ENCODE measurements at regions not wholly inside any gene's neighbourhood (a gene's known extent, or its start where the extent isn't known, plus 50 kb on each side); places are given as distances from the start of the nearest gene placed in this dataset.

GRCh38 chr10:54909165-54909564, 108.1 kb upstream of the PCDH15 start:
- Histone ChIP-seq H3K27ac (no peak overlapping the region), H3K9me3 (no peaks in the 10 kb centered on the region), H3K36me3 (ENCODE audit: insufficient read depth in 1 of 2, low read depth in 1 of 2) (no peaks in the 10 kb centered on the region), H3K4me1 (no peaks in the 10 kb centered on the region), H3K27me3 (ENCODE audit: insufficient read depth in 3 of 3, low read length in 2 of 3) (no peaks in the 10 kb centered on the region), H3K4me3 (no peak overlapping the region)
- intact Hi-C loops (cut with DNase I) = no loop called here
- DNase-seq (no peak), ATAC-seq (no peak)
- WGBS, 3 donors = 80 to 83% (median 83%) methylated on average over 4 of the region's 4 CpGs
- TF ChIP-seq CTCF (IDR thresholded peaks at IDR 0.05) = no peak

DNA sequence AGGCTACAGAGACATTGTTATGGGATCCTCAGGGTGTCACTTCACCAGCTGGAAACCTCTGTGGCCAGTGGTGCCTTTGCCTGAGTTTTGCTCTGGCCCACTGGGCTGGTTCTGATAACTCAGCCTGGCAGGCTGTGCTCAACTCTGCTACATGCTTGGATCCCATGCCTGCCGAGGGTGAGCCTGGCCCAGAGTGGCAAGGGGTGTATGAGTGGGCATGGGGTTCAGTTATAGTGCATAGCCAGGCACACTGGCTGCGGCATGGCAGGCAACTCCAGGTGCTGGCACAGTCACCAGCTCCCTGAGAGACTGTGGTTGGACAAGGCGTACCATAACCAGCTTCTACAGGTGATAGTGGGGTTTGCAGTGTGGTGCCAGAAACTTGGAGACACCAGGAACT, 107.0 kb upstream of the PCDH15 start:
- no peaks in the 10 kb centered on the region for H3K4me1 ChIP-seq
- no peak overlapping the region for H3K4me3 ChIP-seq
- H3K36me3 ChIP-seq (ENCODE audit: insufficient read depth in 1 of 2, low read depth in 1 of 2) = no peaks in the 10 kb centered on the region
- intact Hi-C loops (cut with DNase I) = no loop called here
- H3K27ac ChIP-seq = no peak overlapping the region
- no peak for ATAC-seq
- no peaks in the 10 kb centered on the region for H3K9me3 ChIP-seq
- no peak for DNase-seq
- 87 to 94% (median 93%) methylated on average over 3 of the region's 3 CpGs for WGBS, 3 donors
- TF ChIP-seq CTCF (IDR thresholded peaks at IDR 0.05) = no peak
- no peaks in the 10 kb centered on the region for H3K27me3 ChIP-seq (ENCODE audit: insufficient read depth in 3 of 3, low read length in 2 of 3)

DNA sequence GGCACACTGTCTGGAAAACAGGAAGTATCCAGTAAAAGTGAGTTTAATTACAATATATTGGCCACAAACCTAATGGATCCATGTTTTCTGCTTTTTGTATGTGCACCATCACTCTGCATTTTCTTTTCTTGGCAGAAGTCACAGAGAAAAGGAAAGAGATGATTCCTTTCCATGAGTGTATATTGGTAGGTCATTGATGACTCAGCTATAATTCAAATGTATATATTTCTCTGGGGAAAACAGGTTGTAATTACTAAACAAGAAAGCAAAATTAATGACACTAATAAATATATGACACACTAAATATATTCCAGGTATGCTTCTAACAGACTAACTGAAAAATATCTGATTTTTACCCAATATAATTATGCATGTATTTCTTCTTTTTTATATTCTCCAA, 105.9 kb upstream of the PCDH15 start:
- no peak for ATAC-seq

DNA sequence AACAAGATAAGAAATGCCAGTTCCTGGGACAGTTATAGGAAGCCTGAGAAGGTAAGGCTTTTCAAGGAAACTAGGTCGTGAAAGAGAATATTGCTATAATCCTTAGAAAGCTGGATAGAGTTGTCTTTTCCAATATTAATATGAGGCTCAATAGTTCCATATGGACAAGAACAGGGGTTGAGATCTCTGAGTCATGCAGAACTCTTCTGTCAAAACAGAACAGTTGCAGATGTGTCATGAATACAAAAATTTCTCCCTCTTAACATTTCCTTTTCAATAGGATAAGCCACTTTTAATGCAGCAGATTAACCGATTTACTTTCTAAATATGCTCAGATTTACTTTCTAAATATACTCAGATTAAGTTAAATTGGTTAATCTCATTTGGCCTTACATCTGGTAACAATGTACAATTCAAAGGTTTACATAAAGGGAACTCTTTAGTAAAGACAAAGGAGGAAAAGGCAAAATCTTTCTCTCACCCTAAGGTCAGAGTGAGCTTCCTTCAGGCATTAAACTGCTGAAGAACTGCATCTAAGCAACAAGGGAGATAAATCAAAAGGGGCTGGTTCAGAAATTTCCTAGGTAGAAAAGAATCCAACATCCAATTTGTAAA, 104.7 kb upstream of the PCDH15 start:
- no peak for DNase-seq
- H3K9me3 ChIP-seq = no peaks in the 10 kb centered on the region
- H3K4me3 ChIP-seq = no peak overlapping the region
- intact Hi-C loops (cut with DNase I) = no loop called here
- no peak for ATAC-seq
- no peaks in the 10 kb centered on the region for H3K27me3 ChIP-seq (ENCODE audit: insufficient read depth in 3 of 3, low read length in 2 of 3)
- TF ChIP-seq CTCF (IDR thresholded peaks at IDR 0.05) = no peak
- no peaks in the 10 kb centered on the region for H3K4me1 ChIP-seq
- 46 to 56% (median 52%) methylated on average over 2 of the region's 2 CpGs for WGBS, 3 donors
- no peaks in the 10 kb centered on the region for H3K36me3 ChIP-seq (ENCODE audit: insufficient read depth in 1 of 2, low read depth in 1 of 2)
- H3K27ac ChIP-seq = no peak overlapping the region

More for the DNA sequence above, 105.9 kb upstream of the PCDH15 start:
- H3K36me3 ChIP-seq (ENCODE audit: insufficient read depth in 1 of 2, low read depth in 1 of 2) = no peaks in the 10 kb centered on the region
- no peak for DNase-seq
- H3K27me3 ChIP-seq (ENCODE audit: insufficient read depth in 3 of 3, low read length in 2 of 3) = no peaks in the 10 kb centered on the region
- H3K9me3 ChIP-seq = no peaks in the 10 kb centered on the region
- H3K27ac ChIP-seq = no peak overlapping the region
- intact Hi-C loops (cut with DNase I) = no loop called here
- no peak overlapping the region for H3K4me3 ChIP-seq
- no peaks in the 10 kb centered on the region for H3K4me1 ChIP-seq
- TF ChIP-seq CTCF (IDR thresholded peaks at IDR 0.05) = no peak

- 70 to 92% (median 88%) methylated on average over 1 of the region's 1 CpG for WGBS, 3 donors
- Histone ChIP-seq H3K27ac (no peak overlapping the region), H3K4me1 (no peaks in the 10 kb centered on the region), H3K27me3 (ENCODE audit: insufficient read depth in 3 of 3, low read length in 2 of 3) (no peaks in the 10 kb centered on the region), H3K9me3 (no peaks in the 10 kb centered on the region), H3K36me3 (ENCODE audit: insufficient read depth in 1 of 2, low read depth in 1 of 2) (no peaks in the 10 kb centered on the region), H3K4me3 (no peak overlapping the region)
- TF ChIP-seq CTCF (IDR thresholded peaks at IDR 0.05) = no peak
- intact Hi-C loops (cut with DNase I) = no loop called here
- DNase-seq = no peak
- ATAC-seq = no peak
Measured at GRCh38 chr10:54904833-54905232, 103.8 kb upstream of the PCDH15 start.

All from psoas muscle (tissue), 7 donors.